GM10266 (cell line): ENCODE measurements at regions not wholly inside any gene's neighbourhood (a gene's known extent, or its start where the extent isn't known, plus 50 kb on each side); places are given as distances from the start of the nearest gene placed in this dataset.

Source experiments
- DNase-seq: peaks from one replicate; pipeline ENCODE4 v3.0.0; 2012; ENCODE audit errors: extremely low spot score
- CTCF ChIP-seq: IDR thresholded peaks from 2 replicates; pipeline ENCODE4 v1.5.1; 2012; ENCODE audit warnings: mild to moderate bottlenecking, low read depth; ENCODE audit not compliant: control insufficient read depth, insufficient read depth; ENCODE audit errors: missing control alignments

DNA sequence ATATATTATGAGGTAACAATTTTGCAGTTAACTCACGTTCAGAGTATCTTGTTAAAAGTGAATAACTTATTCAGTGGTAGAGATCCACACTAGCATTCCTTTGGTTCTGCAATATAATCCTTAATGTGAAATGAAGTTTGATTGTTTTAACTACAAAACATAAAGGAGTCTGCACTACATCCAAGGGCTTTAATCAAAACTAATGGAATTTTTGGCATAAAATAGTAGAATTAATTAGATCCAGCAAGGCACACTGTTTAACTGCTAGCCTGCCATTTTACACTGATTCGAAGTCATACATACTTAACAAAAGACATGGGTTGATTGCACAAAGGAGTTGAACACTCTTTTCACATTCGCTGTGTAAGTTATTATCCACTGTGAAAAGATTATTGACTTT, 263.0 kb upstream of the ROBO2 start:
- no peak for DNase-seq
- TF ChIP-seq CTCF = no peak

GRCh38 chr3:76788206-76788605, 251.7 kb upstream of the ROBO2 start:
- DNase-seq = no peak
- no peak for TF ChIP-seq CTCF

- no peak for DNase-seq
- no peak for TF ChIP-seq CTCF
These were observed 250.7 kb upstream of the ROBO2 start for GRCh38 chr3:76789237-76789636.

GRCh38 chr3:76811418-76811817, 228.5 kb upstream of the ROBO2 start:
- no peak for TF ChIP-seq CTCF
- DNase-seq = no peak

DNA sequence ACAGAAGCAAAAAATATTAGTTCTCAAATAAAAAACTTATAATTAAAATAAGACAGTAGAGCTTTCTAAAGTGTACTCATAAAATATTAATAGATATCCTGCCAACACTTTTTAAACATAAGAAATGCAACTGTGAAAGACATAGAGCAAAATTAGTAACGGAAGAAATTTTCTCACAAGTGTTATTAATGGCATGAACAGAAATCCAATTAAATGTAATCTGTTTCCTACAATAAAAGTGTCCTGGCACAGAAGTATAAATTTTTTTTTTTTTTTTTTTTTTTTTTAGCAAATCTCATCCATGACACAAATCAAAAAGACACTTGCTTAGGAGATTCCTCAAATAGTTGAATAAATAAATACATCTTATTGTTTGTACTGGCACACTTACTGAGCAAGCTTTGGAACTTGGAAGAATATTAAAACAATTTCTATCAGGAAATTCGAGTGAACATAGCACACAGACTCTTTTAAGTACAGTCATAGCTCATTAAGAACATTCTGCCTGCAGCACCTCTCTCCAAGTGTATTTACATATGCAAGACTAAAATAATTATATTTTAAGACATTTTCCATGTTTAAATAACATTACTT, 227.2 kb upstream of the ROBO2 start:
- TF ChIP-seq CTCF = no peak
- no peak for DNase-seq

- DNase-seq = no peak
- TF ChIP-seq CTCF = no peak
These were observed 224.3 kb upstream of the ROBO2 start for GRCh38 chr3:76815561-76815960.

- DNase-seq = no peak
- TF ChIP-seq CTCF = no peak
These were observed 219.4 kb upstream of the ROBO2 start for GRCh38 chr3:76820481-76820880.
